Calu3 (cell line): ENCODE measurements at regions not wholly inside any gene's neighbourhood (a gene's known extent, or its start where the extent isn't known, plus 50 kb on each side); places are given as distances from the start of the nearest gene placed in this dataset.

ENCODE experiments used
- BruUV-seq: library from RNA; stranded (reverse); fragments of 400-500 nt; replicated peaks from 2 replicates; lab custom pipeline; 2021; lab: Mats Ljungman, UMichigan
- CTCF ChIA-PET: fragments of 300-600 bp; sonication (Branson Sonifier 250); formaldehyde crosslinking; loops from one replicate; lab custom pipeline; 2022; ENCODE audit warnings: antibody characterized with exemption; lab: Charles Lee
- DNase-seq: peaks from one replicate; pipeline ENCODE4 v3.0.0; 2022
- H3K27ac Mint-ChIP-seq: one replicate; pipeline ENCODE4 v1.8.0; 2022; ENCODE audit warnings: mixed read lengths; ENCODE audit not compliant: unreplicated experiment
- H3K27me3 Mint-ChIP-seq: one replicate; pipeline ENCODE4 v1.8.0; 2022; ENCODE audit warnings: mixed read lengths; ENCODE audit not compliant: unreplicated experiment
- H3K36me3 Mint-ChIP-seq: one replicate; pipeline ENCODE4 v1.8.0; 2022; ENCODE audit warnings: mild to moderate bottlenecking, moderate library complexity, mixed read lengths; ENCODE audit not compliant: insufficient read depth, unreplicated experiment
- H3K4me1 Mint-ChIP-seq: one replicate; pipeline ENCODE4 v1.8.0; 2022; ENCODE audit warnings: mild to moderate bottlenecking, low read depth, mixed read lengths; ENCODE audit not compliant: unreplicated experiment
- H3K4me3 Mint-ChIP-seq: one replicate; pipeline ENCODE4 v1.8.0; 2022; ENCODE audit warnings: mild to moderate bottlenecking, low read depth, moderate library complexity, mixed read lengths; ENCODE audit not compliant: unreplicated experiment
- H3K9me3 Mint-ChIP-seq: one replicate; pipeline ENCODE4 v1.8.0; 2022; ENCODE audit warnings: low read depth, mixed read lengths; ENCODE audit not compliant: unreplicated experiment
- intact Hi-C: fragments of 100-400 bp; cut with micrococcal nuclease; formaldehyde crosslinking; loops from one replicate; pipeline ENCODE4 v1.10.0; 2022; ENCODE audit not compliant: unreplicated experiment
- TF ChIP-seq, protein P1 (sequence below): fragments of 200-600 bp; IDR thresholded peaks from one replicate; pipeline ENCODE4 v1.8.0; 2022; ENCODE audit warnings: antibody characterized with exemption; ENCODE audit not compliant: unreplicated experiment

GRCh38 chr2:148594216-148594615 lies 50.3 kb upstream of the EPC2 start:
- Mint-ChIP-seq H3K36me3 (no peaks in the 10 kb centered on the region), H3K27ac (no peak overlapping the region), H3K9me3 (no peaks in the 10 kb centered on the region), H3K27me3 (peaks cover 8% of the 10 kb centered on the region), H3K4me3 (no peak overlapping the region), H3K4me1 (no peaks in the 10 kb centered on the region)
- DNase-seq = no peak
- TF ChIP-seq, protein P1, sequence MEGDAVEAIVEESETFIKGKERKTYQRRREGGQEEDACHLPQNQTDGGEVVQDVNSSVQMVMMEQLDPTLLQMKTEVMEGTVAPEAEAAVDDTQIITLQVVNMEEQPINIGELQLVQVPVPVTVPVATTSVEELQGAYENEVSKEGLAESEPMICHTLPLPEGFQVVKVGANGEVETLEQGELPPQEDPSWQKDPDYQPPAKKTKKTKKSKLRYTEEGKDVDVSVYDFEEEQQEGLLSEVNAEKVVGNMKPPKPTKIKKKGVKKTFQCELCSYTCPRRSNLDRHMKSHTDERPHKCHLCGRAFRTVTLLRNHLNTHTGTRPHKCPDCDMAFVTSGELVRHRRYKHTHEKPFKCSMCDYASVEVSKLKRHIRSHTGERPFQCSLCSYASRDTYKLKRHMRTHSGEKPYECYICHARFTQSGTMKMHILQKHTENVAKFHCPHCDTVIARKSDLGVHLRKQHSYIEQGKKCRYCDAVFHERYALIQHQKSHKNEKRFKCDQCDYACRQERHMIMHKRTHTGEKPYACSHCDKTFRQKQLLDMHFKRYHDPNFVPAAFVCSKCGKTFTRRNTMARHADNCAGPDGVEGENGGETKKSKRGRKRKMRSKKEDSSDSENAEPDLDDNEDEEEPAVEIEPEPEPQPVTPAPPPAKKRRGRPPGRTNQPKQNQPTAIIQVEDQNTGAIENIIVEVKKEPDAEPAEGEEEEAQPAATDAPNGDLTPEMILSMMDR = no peak
- intact Hi-C loops = no loop called here
- BruUV-seq = no TSS peak
- CTCF ChIA-PET = no interaction called here
